ENCODE measurements at regions not wholly inside any gene's neighbourhood (a gene's known extent, or its start where the extent isn't known, plus 50 kb on each side); places are given as distances from the start of the nearest gene placed in this dataset.

GRCh38 chr4:110753466-110753865 lies 130.6 kb upstream of the PITX2 start:
- WGBS (ENCODE audit: insufficient coverage), result 20% methylated on average over 1 of the region's 3 CpGs
- no peak for DNase-seq (ENCODE audit: low read depth in 4 of 6, low spot score in 6 of 6)
- no peaks in the 10 kb centered on the region for H3K36me3 ChIP-seq (ENCODE audit: control insufficient read depth, insufficient read depth, low read length)

GRCh38 chr4:110754716-110755115 lies 131.8 kb upstream of the PITX2 start:
- H3K9me3 ChIP-seq (ENCODE audit: control insufficient read depth, insufficient read depth, low read length), result no peaks in the 10 kb centered on the region
- H3K36me3 ChIP-seq (ENCODE audit: control insufficient read depth, insufficient read depth, low read length), result no peaks in the 10 kb centered on the region
- H3K4me3 ChIP-seq (ENCODE audit: low read depth, low read length), result no peak overlapping the region
- no peak for DNase-seq (ENCODE audit: low read depth in 4 of 6, low spot score in 6 of 6)
- no peaks in the 10 kb centered on the region for H3K4me1 ChIP-seq (ENCODE audit: control insufficient read depth, insufficient read depth, low read length)
- no peak overlapping the region for H3K27ac ChIP-seq (ENCODE audit: low read depth, low read length)
- WGBS (ENCODE audit: insufficient coverage), result no CpG with 5 or more reads among the region's 2 CpGs
- H3K27me3 ChIP-seq (ENCODE audit: control insufficient read depth, insufficient read depth, low read length), result no peaks in the 10 kb centered on the region

More at GRCh38 chr4:110753466-110753865, 130.6 kb upstream of the PITX2 start:
- H3K4me1 ChIP-seq (ENCODE audit: control insufficient read depth, insufficient read depth, low read length), result no peaks in the 10 kb centered on the region
- H3K27me3 ChIP-seq (ENCODE audit: control insufficient read depth, insufficient read depth, low read length), result no peaks in the 10 kb centered on the region
- no peak overlapping the region for H3K4me3 ChIP-seq (ENCODE audit: low read depth, low read length)
- no peaks in the 10 kb centered on the region for H3K9me3 ChIP-seq (ENCODE audit: control insufficient read depth, insufficient read depth, low read length)
- H3K27ac ChIP-seq (ENCODE audit: low read depth, low read length), result no peak overlapping the region

- no CpG with 5 or more reads among the region's 2 CpGs for WGBS (ENCODE audit: insufficient coverage)
- no peak for DNase-seq (ENCODE audit: low read depth in 4 of 6, low spot score in 6 of 6)
These were observed 146.7 kb upstream of the PITX2 start for GRCh38 chr4:110769578-110769977.

GRCh38 chr4:110770353-110770752 lies 147.5 kb upstream of the PITX2 start:
- Histone ChIP-seq H3K27ac (ENCODE audit: low read depth, low read length) (no peak overlapping the region), H3K9me3 (ENCODE audit: control insufficient read depth, insufficient read depth, low read length) (no peaks in the 10 kb centered on the region), H3K27me3 (ENCODE audit: control insufficient read depth, insufficient read depth, low read length) (no peaks in the 10 kb centered on the region), H3K4me1 (ENCODE audit: control insufficient read depth, insufficient read depth, low read length) (no peaks in the 10 kb centered on the region), H3K4me3 (ENCODE audit: low read depth, low read length) (no peak overlapping the region), H3K36me3 (ENCODE audit: control insufficient read depth, insufficient read depth, low read length) (no peaks in the 10 kb centered on the region)
- no CpG with 5 or more reads among the region's 3 CpGs for WGBS (ENCODE audit: insufficient coverage)
- DNase-seq (ENCODE audit: low read depth in 4 of 6, low spot score in 6 of 6), result no peak

More at GRCh38 chr4:110769578-110769977, 146.7 kb upstream of the PITX2 start:
- Histone ChIP-seq H3K4me3 (ENCODE audit: low read depth, low read length) (no peak overlapping the region), H3K27ac (ENCODE audit: low read depth, low read length) (no peak overlapping the region), H3K27me3 (ENCODE audit: control insufficient read depth, insufficient read depth, low read length) (no peaks in the 10 kb centered on the region), H3K4me1 (ENCODE audit: control insufficient read depth, insufficient read depth, low read length) (no peaks in the 10 kb centered on the region), H3K36me3 (ENCODE audit: control insufficient read depth, insufficient read depth, low read length) (no peaks in the 10 kb centered on the region), H3K9me3 (ENCODE audit: control insufficient read depth, insufficient read depth, low read length) (no peaks in the 10 kb centered on the region)

GRCh38 chr4:110778521-110778920 lies 155.6 kb upstream of the PITX2 start:
- no peaks in the 10 kb centered on the region for H3K36me3 ChIP-seq (ENCODE audit: control insufficient read depth, insufficient read depth, low read length)
- H3K4me1 ChIP-seq (ENCODE audit: control insufficient read depth, insufficient read depth, low read length), result no peaks in the 10 kb centered on the region
- H3K27me3 ChIP-seq (ENCODE audit: control insufficient read depth, insufficient read depth, low read length), result no peaks in the 10 kb centered on the region
- 80% methylated on average over 1 of the region's 2 CpGs for WGBS (ENCODE audit: insufficient coverage)
- H3K4me3 ChIP-seq (ENCODE audit: low read depth, low read length), result no peak overlapping the region
- no peaks in the 10 kb centered on the region for H3K9me3 ChIP-seq (ENCODE audit: control insufficient read depth, insufficient read depth, low read length)
- H3K27ac ChIP-seq (ENCODE audit: low read depth, low read length), result no peak overlapping the region
- DNase-seq (ENCODE audit: low read depth in 4 of 6, low spot score in 6 of 6), result no peak

- WGBS (ENCODE audit: insufficient coverage), result 80% methylated on average over 1 of the region's 1 CpG
- no peaks in the 10 kb centered on the region for H3K4me1 ChIP-seq (ENCODE audit: control insufficient read depth, insufficient read depth, low read length)
- DNase-seq (ENCODE audit: low read depth in 4 of 6, low spot score in 6 of 6), result no peak
- H3K27me3 ChIP-seq (ENCODE audit: control insufficient read depth, insufficient read depth, low read length), result no peaks in the 10 kb centered on the region
- H3K4me3 ChIP-seq (ENCODE audit: low read depth, low read length), result no peak overlapping the region
- no peaks in the 10 kb centered on the region for H3K9me3 ChIP-seq (ENCODE audit: control insufficient read depth, insufficient read depth, low read length)
- H3K27ac ChIP-seq (ENCODE audit: low read depth, low read length), result no peak overlapping the region
- no peaks in the 10 kb centered on the region for H3K36me3 ChIP-seq (ENCODE audit: control insufficient read depth, insufficient read depth, low read length)
These were observed 157.7 kb upstream of the PITX2 start for GRCh38 chr4:110780538-110780937.

GRCh38 chr4:110781944-110782343 lies 159.1 kb upstream of the PITX2 start:
- Histone ChIP-seq H3K4me3 (ENCODE audit: low read depth, low read length) (no peak overlapping the region), H3K27ac (ENCODE audit: low read depth, low read length) (no peak overlapping the region), H3K9me3 (ENCODE audit: control insufficient read depth, insufficient read depth, low read length) (no peaks in the 10 kb centered on the region), H3K4me1 (ENCODE audit: control insufficient read depth, insufficient read depth, low read length) (no peaks in the 10 kb centered on the region), H3K27me3 (ENCODE audit: control insufficient read depth, insufficient read depth, low read length) (no peaks in the 10 kb centered on the region), H3K36me3 (ENCODE audit: control insufficient read depth, insufficient read depth, low read length) (no peaks in the 10 kb centered on the region)
- DNase-seq (ENCODE audit: low read depth in 4 of 6, low spot score in 6 of 6), result no peak
- WGBS (ENCODE audit: insufficient coverage), result no CpG with 5 or more reads among the region's 4 CpGs

- H3K36me3 ChIP-seq (ENCODE audit: control insufficient read depth, insufficient read depth, low read length), result no peaks in the 10 kb centered on the region
- no peak for DNase-seq (ENCODE audit: low read depth in 4 of 6, low spot score in 6 of 6)
- H3K9me3 ChIP-seq (ENCODE audit: control insufficient read depth, insufficient read depth, low read length), result no peaks in the 10 kb centered on the region
- WGBS (ENCODE audit: insufficient coverage), result 66% methylated on average over 2 of the region's 4 CpGs
- no peaks in the 10 kb centered on the region for H3K27me3 ChIP-seq (ENCODE audit: control insufficient read depth, insufficient read depth, low read length)
- H3K4me1 ChIP-seq (ENCODE audit: control insufficient read depth, insufficient read depth, low read length), result no peaks in the 10 kb centered on the region
- no peak overlapping the region for H3K27ac ChIP-seq (ENCODE audit: low read depth, low read length)
- H3K4me3 ChIP-seq (ENCODE audit: low read depth, low read length), result no peak overlapping the region
These were observed 164.2 kb upstream of the PITX2 start for GRCh38 chr4:110787109-110787508.

- no peaks in the 10 kb centered on the region for H3K9me3 ChIP-seq (ENCODE audit: control insufficient read depth, insufficient read depth, low read length)
- DNase-seq (ENCODE audit: low read depth in 4 of 6, low spot score in 6 of 6), result no peak
- 80% methylated on average over 1 of the region's 3 CpGs for WGBS (ENCODE audit: insufficient coverage)
- H3K27me3 ChIP-seq (ENCODE audit: control insufficient read depth, insufficient read depth, low read length), result no peaks in the 10 kb centered on the region
- no peaks in the 10 kb centered on the region for H3K36me3 ChIP-seq (ENCODE audit: control insufficient read depth, insufficient read depth, low read length)
- H3K4me3 ChIP-seq (ENCODE audit: low read depth, low read length), result no peak overlapping the region
- no peaks in the 10 kb centered on the region for H3K4me1 ChIP-seq (ENCODE audit: control insufficient read depth, insufficient read depth, low read length)
- H3K27ac ChIP-seq (ENCODE audit: low read depth, low read length), result no peak overlapping the region
These were observed 164.8 kb upstream of the PITX2 start for GRCh38 chr4:110787707-110788106.

GRCh38 chr4:110788302-110788701 lies 165.4 kb upstream of the PITX2 start:
- no CpG with 5 or more reads among the region's 3 CpGs for WGBS (ENCODE audit: insufficient coverage)
- Histone ChIP-seq H3K9me3 (ENCODE audit: control insufficient read depth, insufficient read depth, low read length) (no peaks in the 10 kb centered on the region), H3K4me3 (ENCODE audit: low read depth, low read length) (no peak overlapping the region), H3K36me3 (ENCODE audit: control insufficient read depth, insufficient read depth, low read length) (no peaks in the 10 kb centered on the region), H3K27me3 (ENCODE audit: control insufficient read depth, insufficient read depth, low read length) (no peaks in the 10 kb centered on the region), H3K27ac (ENCODE audit: low read depth, low read length) (no peak overlapping the region), H3K4me1 (ENCODE audit: control insufficient read depth, insufficient read depth, low read length) (no peaks in the 10 kb centered on the region)
- no peak for DNase-seq (ENCODE audit: low read depth in 4 of 6, low spot score in 6 of 6)
